Anterior cingulate cortex (tissue), 58 donors: ENCODE measurements at regions not wholly inside any gene's neighbourhood (a gene's known extent, or its start where the extent isn't known, plus 50 kb on each side); places are given as distances from the start of the nearest gene placed in this dataset.

Experiments
- DNase-seq, 58 donors: peaks; one replicate each; lab custom pipeline; 2025; lab: John Stamatoyannopoulos, UW

DNA sequence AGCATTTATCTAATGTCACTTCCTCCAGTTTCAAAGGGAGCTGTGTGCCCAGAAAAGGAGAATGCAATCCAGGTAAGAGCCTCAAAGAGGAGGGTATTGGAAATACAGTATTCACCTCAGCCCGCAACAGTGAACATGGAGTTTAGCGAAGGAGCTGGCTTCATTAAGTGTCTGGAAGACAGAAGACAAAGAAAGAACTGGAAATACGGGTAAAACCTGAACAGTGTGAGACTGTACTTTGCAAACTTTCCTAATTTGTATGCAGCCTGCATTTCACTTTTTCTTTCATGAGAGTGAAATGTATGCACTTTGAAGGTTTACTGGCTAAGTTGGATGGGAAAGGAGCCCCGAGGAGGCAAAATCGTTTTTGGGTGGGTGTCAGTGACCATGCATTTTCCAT, 478.4 kb downstream of the HS3ST3B1 start:
- no peak for DNase-seq

DNA sequence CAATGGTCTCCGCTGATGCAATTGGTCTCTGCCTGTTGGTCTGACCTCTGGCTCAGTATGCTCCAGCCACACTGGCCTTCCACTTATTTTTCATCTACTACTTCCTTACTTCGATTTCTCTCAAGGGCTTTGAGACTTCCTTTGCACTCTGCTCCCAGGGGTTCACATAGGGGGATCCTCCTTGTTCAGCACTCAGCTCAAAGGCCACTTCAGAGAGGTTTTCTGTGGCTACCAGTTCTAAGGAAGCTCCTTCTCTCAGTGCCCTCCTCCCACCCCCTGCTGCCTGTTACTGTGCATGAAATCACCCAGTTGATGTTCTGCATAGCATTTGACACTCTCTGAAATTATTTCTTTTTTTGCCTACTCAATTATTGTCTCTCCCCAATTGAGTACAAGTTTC, 476.4 kb downstream of the HS3ST3B1 start:
- no peak for DNase-seq

DNA sequence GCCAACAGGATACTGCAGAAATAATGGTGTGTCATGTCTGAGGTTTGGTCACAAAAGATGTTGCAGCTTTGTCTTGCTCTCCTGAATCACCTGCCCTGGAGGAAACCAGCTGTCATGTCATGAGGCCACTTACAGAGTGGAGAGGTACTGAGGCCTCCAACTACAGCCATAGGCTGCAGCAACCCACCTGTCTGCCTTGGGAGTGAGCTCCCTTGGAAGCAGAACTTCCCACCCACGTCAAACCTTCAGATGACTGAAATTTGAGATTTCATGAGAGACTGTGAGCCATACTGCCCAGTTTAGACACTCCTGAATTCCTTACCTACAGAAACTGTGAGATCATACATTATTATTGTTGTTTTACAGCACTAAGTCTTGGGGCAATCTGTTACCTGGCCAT, 475.9 kb downstream of the HS3ST3B1 start:
- DNase-seq: no peak

DNA sequence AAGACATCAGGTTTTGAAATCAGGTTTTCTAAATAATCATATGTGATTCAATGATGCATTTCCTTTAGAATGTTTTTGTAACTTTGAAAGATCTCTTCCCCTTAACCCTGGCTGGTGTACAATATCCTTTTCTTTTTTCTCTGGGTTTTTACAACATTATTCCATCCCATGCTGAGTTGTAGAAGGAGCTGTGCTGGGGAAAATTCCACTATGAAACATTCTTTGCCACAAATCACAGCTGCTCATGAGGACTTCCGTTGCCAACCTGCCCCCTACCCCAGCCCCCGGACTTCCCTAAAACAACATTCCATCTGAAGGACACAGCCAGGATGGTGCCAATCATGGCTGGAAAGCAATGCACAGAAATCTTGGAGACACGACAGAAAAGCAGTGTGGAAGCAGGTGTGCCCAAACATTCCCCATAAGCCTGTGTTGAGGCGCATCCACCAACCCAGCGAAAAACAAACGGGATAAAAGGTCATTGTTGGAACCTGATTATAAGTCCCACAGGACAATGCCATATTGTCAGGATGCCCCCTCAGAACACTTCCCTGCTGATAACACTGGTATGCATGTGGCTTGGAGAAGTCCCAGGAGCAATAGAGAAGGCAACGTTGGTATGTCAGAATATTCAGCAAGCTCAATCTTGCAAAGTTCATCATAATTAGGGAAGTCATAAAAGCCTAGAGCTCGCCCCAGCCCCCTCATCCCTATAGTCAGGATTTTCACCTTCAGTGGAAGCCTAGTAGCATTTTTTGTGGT, 475.0 kb downstream of the HS3ST3B1 start:
- DNase-seq: no peak

DNA sequence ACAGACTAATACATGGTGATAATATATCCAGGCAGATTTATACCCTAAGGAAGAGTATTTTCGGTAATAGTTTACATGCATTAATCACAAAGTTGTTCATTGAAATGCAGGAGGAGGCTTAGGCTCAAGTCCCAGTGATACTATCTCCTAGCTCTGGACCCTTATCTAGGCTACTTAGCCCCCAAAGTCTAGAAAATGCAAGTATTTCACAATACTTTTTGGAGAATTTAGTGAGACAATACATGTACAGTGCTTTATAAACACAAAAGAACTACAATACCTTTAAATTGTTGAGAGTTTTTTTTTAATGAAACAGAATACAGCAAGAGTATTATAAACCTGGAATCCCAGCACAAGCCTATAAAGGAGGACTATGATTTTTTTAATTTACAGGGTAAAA, 473.9 kb downstream of the HS3ST3B1 start:
- no peak for DNase-seq

DNA sequence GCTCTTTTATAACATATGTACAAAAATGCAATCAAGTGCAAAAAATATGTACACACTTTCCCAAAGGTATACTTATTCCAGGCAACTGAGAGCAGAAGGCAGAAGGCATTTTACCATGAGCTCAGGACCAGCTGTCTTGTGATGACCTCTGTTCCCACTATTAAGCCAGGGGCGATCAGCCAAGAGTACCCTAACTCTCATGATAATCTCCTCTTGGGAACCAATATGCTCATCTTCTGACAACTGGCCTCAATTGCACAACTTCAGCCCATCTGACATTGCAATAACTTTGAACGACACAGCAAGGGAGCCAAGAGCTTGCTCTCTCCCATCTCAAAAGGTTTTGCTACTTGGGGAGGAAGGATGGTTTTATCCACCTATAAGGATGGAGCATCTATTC, 471.9 kb downstream of the HS3ST3B1 start:
- no peak for DNase-seq

DNA sequence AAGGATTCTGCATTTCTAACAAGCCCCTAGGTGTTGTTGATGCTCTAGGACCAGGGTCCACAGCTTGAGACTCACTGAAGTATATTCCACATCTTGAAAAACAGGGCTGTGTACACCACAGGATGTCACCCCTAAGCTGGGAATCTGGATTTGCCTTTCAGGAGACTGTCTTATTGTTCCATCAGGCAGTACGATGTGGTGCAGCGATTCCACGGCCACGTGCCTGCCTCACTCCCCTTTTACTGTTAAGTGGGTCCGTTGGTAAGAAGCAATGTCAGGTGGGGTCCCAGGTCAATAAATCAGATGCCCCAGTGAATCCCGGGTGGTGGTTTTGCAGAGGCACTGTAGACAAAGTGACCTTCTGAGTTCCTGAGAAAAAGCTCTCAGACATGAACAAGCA, 470.7 kb downstream of the HS3ST3B1 start:
- DNase-seq: no peak

DNA sequence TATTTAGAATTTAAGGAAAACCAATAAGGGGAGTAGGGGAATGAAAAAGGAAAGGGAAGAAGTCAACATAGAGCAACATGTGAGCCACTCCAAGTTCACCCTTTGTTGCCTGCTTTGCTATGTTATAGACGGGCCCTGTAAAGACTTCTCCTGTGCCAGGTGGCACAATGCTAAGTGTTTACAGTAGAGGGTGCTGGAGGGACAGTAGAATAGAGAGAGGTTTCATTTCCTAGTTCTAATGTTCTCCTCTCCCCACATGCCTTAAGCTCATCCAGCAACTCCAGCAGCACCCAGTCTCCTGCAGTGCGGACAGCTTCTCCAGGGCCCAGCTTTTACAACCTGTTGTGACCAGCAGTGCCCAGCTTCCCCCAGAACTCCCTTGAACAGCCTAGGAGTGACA, 468.0 kb downstream of the HS3ST3B1 start:
- no peak for DNase-seq

DNA sequence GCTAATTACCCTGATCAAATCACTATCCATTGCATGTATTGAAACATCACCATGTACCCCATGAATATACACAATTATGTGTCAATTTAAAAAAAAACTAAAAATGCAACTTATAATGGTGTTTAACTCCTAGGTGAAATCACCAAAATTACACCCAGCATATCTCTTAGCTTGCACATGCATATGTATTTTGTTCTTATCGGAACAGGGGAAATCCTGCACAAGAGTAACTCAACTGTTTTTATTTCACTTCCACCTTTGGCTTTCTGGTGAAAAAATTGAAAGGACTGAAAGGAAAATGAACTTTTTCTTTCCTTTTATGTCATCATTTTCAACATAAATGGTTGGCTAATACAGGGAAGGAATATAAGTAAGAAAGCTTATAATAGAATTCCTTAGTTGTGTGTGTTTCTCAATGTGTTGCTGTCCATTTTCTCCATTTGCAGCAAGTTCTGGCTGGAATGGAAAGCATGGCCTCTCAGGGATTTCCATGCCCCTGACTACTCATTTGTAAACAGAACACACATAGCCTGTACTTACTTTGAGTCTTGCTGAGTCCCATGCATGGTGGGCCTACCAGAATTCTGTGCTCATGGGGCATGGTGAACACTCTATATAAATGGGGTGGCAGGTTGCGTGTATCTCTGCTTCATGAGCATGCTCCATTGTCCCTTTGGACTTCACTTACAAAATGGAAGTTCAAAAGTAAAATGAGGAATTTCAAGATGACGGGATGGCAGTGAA, 462.0 kb downstream of the HS3ST3B1 start:
- no peak for DNase-seq

DNA sequence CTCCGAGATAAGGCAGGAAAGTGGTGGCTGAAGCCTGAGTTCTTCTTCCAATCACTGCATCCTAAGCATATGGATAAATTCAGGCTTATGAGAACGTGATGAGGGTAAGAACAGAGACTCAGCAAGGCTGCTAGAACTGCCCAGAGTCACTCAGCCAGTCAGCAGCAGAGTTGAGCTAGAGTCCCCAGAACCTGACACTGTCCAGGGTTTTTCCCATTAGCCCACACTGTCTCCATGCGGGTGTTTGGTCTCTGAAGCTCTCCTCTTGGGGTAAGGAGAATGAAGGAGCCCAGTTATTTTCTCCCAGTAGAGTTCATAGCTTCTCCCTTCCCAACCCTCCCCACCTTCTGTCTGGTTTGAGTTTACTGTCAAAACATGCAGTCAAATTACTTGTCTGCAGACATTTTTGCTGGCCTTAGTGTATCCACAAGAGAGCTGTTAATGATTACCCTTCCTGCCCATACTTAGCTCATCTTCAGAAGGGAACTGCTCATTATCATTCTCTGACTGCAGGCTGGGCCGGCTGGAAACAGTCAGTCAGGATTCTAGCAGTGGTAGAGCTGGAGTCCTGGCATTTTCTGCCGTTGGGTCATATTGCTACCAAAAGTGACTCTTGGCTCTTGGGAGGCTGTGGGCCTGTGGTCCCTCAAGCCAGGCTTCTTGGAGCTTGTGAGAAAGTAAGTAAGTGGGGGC, 460.0 kb downstream of the HS3ST3B1 start:
- DNase-seq: no peak

DNA sequence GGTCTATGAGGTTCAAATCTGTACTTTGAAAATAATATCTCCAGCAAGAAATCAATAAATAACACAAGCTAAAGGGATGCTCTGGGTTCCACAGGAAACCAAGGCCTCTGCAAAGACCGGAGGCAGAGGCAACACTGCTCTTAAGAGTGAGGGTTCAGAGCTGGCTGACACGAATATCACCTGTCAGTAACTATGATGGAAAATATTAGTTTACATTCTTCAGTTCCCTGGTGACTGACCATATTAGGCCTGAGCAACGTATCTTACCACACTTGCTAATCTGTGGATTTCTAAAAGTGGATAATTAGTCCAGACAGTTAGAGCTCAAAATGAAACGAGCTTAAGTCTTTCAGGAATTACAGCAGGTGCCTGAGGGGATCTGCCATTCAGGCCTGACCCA, 459.3 kb downstream of the HS3ST3B1 start:
- DNase-seq: no peak

DNA sequence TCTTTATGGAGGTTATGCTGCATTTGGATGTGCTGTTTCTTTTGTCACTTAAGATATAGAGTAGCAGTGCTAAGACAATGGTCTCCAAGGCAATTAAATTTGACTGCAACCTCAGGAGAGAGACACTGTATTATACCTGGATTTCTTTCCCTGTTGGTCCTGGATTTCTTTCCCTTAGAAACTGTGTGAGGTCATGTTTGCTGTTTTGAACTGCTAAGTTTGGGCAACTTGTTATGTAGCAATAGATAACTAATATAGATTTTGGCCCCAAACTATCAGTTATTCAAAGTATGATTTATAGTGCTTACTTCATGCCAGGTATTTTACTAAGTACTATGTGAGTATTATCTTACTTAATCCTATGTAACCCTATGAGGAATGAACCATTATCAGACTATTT, 458.4 kb downstream of the HS3ST3B1 start:
- DNase-seq: no peak

DNA sequence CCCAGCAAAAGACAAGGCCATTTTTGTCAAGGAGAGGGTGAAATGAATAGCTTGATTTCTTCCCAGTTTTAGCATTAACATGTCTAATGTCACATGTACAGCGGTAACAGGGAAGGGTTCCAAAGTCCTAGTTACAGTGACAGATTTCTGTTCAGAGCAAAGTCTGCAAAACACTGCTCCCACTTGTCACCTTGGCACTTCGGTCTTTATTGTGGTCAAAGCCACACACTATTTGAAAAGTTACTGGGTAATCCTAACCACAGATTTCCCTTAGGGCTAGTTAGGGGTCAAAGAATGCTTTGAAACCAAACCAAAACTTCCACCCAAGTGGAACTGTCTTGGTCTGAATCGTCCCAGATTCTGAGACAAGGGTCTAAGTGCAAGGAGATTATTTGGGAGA, 455.6 kb downstream of the HS3ST3B1 start:
- DNase-seq: no peak

DNA sequence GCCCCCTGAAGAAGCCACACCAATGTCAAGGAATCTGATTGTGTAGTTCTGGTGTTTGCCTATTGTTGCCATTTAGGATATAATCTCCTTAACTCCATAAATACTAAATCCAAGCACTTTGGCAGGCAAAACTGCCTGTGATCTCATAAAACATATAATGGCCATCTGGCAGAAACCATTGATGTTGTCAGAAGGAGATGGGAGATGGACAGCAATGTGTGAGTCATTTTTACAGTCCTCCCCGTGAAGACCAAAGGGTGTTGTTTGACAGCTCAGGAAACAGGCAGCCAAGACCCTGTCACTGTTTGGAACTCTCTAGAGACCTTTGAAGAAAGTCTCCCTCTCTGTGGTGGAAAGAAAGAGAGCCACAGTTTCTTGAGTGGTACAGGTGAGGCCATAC, 454.1 kb downstream of the HS3ST3B1 start:
- no peak for DNase-seq

DNA sequence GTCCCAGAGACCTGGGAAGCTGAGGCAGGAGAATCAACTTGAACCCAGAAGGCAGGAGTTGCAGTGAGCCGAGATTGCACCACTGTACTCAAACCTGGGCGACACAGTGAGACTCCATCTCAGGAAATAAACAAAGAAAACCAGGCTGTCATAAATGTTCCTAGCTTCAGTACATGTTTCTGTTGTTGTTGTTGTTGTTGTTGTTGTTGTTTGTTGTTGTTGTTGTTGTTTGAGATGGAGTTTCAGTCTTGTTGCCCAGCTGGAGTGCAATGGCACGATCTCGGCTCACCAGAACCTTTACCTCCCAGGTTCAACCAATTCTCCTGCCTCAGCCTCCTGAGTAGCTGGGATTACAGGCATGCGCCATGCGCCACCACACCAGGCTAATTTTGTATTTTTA, 452.5 kb downstream of the HS3ST3B1 start:
- DNase-seq: no peak

DNA sequence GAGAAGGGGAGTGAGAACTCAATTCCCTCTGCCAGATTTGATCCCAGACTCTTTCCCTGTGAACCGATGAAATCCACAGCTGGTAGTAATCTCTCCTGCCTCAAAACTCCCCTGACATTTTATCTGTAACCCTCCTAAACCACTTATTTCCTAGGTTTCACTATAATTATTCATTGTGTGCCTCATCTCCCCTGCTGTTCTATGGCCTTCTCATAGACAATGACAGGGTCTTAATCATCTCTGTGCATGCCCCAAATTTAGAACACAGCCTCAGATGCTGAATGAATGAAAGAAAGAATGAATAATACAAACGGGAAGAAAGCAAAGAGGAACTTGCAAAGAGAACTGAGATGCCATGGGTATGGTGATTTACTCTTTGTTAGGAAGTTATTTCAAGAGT, 451.1 kb downstream of the HS3ST3B1 start:
- DNase-seq: no peak

DNA sequence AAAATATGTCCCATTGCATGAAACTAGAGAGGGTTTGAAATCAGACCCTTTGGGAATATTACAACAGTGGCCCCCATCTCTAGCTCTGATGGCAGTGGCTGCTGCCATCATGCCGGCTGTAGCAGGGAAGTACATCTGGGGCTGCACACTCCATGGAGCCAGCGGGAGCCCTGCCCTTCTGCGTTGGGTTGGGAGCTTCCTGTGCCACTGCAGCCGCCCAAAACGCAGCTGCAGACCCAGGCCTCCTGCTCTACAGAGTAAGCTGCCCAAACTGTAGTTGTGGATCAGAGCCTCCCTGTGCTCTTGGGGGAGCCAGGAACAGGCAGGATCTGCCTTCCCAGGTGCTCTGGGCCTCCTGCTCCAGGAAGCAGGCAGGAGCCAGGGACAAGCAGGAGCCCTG, 450.0 kb downstream of the HS3ST3B1 start:
- DNase-seq: no peak

DNA sequence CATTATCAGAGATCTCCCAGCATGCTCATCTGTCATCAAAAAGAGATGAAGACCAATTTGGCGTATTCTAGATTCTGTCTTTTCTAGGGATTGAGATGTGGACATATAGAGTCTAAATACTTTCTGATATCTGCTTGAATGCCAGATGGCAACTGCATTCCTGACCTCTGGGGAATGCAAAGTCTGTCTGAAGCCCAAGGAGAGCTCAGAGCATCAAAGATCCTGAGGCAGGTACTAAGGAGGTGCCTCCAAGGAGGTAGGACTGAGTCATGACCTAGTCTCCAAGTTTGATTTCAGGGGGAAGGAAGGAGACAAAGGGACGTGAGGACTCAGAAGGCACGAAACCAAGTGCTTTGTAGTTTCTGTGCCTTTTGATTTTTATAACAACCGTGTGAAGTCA, 448.4 kb downstream of the HS3ST3B1 start:
- no peak for DNase-seq

DNA sequence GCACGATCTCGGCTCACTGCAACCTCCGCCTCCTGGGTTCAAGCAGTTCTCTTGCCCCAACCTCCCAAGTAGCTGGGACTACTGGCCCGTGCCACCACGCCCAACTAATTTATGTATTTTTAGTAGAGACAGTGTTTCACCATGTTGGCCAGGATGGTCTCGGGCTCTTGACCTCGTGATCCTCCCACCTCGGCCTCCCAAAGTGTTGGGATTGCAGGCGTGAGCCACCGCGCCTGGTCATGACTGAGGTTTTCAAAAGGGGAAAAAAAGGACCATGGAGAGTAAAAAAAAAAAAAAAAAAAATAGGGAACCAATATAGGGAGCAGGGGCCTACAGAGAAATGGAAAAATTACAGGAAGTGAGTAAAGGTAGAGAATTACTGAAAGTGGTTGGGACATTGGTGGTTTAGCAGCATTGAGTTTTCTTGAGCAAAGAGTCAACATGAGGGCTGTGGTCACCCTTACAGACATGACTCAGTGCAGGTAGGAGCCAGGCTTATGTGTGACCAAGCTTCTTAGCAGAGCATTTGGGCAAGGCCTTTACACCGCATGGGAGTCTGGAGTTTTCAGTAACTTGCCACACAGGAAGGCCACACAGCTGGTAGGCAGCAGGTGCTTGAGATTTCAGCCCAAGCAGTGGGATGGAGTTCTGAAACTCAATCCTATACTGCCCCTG, 447.3 kb downstream of the HS3ST3B1 start:
- no peak for DNase-seq

DNA sequence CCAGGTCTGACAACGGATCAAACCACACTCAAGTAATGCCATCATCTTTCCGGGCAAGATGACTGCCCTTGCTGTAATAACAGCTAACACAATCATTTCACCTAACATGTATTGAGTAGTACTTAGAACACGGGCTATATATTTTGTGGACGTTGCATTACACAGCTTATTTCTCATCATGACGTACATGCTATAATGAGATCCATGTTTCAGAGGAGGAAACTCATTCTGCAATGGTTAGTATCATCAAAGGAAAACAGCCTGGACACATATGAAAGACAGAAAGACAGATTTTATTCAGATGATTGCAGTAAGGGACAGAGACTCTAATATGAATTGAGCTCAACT, 446.7 kb downstream of the HS3ST3B1 start:
- no peak for DNase-seq
